ENCODE measurements at regions not wholly inside any gene's neighbourhood (a gene's known extent, or its start where the extent isn't known, plus 50 kb on each side); places are given as distances from the start of the nearest gene placed in this dataset. TPM values are rescaled to one million over a fixed set of nuclear protein-coding genes. Genes with fewer than 3 reads are reported as not detected.
A peak's percentile ranks its signal among the peaks of the same experiment; 100 is the strongest.

GRCh38 chr16:35909351-35909954 is 2450.0 kb downstream of the TP53TG3F start:
- Histone ChIP-seq H3K79me2 (ENCODE audit: insufficient read depth, low read length) (no peaks in the 10 kb centered on the region), H3K9me3 (ENCODE audit: low read depth, low read length) (peaks cover 2% of the 10 kb centered on the region), H3K4me1 (ENCODE audit: insufficient read depth, low read length) (no peaks in the 10 kb centered on the region), H2AFZ (ENCODE audit: low read length) (no peak overlapping the region), H4K20me1 (ENCODE audit: insufficient read depth, low read length) (no peaks in the 10 kb centered on the region), H3K27me3 (ENCODE audit: insufficient read depth, low read length) (no peaks in the 10 kb centered on the region), H3K27ac (ENCODE audit: low read depth, low read length) (no peak overlapping the region), H3K4me2 (ENCODE audit: insufficient read depth, low read length) (no peak overlapping the region), H3K36me3 (ENCODE audit: insufficient read depth, low read length) (no peaks in the 10 kb centered on the region), H3K4me3 (ENCODE audit: insufficient read depth, low read length) (no peak overlapping the region)
- TF ChIP-seq, protein P1, sequence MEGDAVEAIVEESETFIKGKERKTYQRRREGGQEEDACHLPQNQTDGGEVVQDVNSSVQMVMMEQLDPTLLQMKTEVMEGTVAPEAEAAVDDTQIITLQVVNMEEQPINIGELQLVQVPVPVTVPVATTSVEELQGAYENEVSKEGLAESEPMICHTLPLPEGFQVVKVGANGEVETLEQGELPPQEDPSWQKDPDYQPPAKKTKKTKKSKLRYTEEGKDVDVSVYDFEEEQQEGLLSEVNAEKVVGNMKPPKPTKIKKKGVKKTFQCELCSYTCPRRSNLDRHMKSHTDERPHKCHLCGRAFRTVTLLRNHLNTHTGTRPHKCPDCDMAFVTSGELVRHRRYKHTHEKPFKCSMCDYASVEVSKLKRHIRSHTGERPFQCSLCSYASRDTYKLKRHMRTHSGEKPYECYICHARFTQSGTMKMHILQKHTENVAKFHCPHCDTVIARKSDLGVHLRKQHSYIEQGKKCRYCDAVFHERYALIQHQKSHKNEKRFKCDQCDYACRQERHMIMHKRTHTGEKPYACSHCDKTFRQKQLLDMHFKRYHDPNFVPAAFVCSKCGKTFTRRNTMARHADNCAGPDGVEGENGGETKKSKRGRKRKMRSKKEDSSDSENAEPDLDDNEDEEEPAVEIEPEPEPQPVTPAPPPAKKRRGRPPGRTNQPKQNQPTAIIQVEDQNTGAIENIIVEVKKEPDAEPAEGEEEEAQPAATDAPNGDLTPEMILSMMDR (IDR thresholded peaks at IDR 0.05; ENCODE audit: extremely low read depth, low read depth, low read length), result no peak
- peak; percentile 8 for DNase-seq (ENCODE audit: insufficient read length, low spot score, missing footprints)

DNA sequence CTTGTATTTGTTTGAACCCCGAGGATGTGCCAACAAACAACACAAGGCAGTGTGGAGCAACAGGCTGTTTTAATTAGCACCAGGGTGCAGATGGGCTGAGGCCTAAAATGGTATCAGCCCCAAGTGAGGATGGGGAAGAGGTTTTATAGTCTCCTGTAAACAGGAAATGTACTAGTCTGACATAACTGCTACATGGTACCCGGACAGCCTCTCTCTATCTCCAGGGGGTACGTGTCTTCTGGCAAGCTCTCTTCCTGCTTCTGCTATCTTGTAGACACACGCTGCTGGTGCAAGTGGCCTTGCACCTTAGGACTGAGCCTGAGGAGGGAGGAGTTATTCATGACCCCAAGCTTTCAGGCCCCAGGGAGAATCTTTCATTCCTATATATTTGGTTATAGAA is 2451.0 kb downstream of the TP53TG3F start:
- Histone ChIP-seq H3K4me2 (ENCODE audit: insufficient read depth, low read length) (no peak overlapping the region), H3K4me3 (ENCODE audit: insufficient read depth, low read length) (no peak overlapping the region), H4K20me1 (ENCODE audit: insufficient read depth, low read length) (no peaks in the 10 kb centered on the region), H3K27me3 (ENCODE audit: insufficient read depth, low read length) (no peaks in the 10 kb centered on the region), H3K4me1 (ENCODE audit: insufficient read depth, low read length) (no peaks in the 10 kb centered on the region), H2AFZ (ENCODE audit: low read length) (no peak overlapping the region), H3K27ac (ENCODE audit: low read depth, low read length) (no peak overlapping the region), H3K36me3 (ENCODE audit: insufficient read depth, low read length) (no peaks in the 10 kb centered on the region), H3K79me2 (ENCODE audit: insufficient read depth, low read length) (no peaks in the 10 kb centered on the region), H3K9me3 (ENCODE audit: low read depth, low read length) (peaks cover 3% of the 10 kb centered on the region)
- peak; percentile 38 for DNase-seq (ENCODE audit: insufficient read length, low spot score, missing footprints)
- TF ChIP-seq, protein P1 (IDR thresholded peaks at IDR 0.05; ENCODE audit: extremely low read depth, low read depth, low read length), result no peak

DNA sequence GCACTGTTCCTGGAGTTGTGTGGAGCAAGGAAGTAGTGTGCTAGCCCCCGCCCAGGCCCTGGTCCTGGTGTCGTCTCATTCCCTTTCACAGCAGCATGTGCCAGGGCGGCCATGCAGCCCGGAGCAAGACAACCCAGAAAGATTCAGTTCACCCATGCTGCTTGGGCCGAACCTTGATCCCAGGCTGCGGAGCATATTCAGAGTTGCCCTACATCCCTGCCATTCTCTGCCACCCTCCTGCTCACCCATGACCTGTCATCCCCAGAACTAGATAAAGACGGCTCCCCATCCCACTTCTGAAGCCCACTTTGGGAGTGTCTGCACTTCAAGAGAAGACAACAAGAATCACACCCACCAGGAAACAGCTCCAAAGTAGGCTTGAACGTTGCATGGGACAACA is 2452.5 kb downstream of the TP53TG3F start:
- H3K27ac ChIP-seq (ENCODE audit: low read depth, low read length), result no peak overlapping the region
- H3K36me3 ChIP-seq (ENCODE audit: insufficient read depth, low read length), result no peaks in the 10 kb centered on the region
- no peaks in the 10 kb centered on the region for H3K79me2 ChIP-seq (ENCODE audit: insufficient read depth, low read length)
- H3K27me3 ChIP-seq (ENCODE audit: insufficient read depth, low read length), result no peaks in the 10 kb centered on the region
- H3K4me2 ChIP-seq (ENCODE audit: insufficient read depth, low read length), result no peak overlapping the region
- H2AFZ ChIP-seq (ENCODE audit: low read length), result no peak overlapping the region
- H4K20me1 ChIP-seq (ENCODE audit: insufficient read depth, low read length), result no peaks in the 10 kb centered on the region
- no peaks in the 10 kb centered on the region for H3K4me1 ChIP-seq (ENCODE audit: insufficient read depth, low read length)
- H3K9me3 ChIP-seq (ENCODE audit: low read depth, low read length), result peaks cover 3% of the 10 kb centered on the region
- no peak overlapping the region for H3K4me3 ChIP-seq (ENCODE audit: insufficient read depth, low read length)
- TF ChIP-seq, protein P1 (IDR thresholded peaks at IDR 0.05; ENCODE audit: extremely low read depth, low read depth, low read length), result no peak
- DNase-seq (ENCODE audit: insufficient read length, low spot score, missing footprints), result no peak

GRCh38 chr16:35931722-35932121 is 2472.3 kb downstream of the TP53TG3F start:
- no peak overlapping the region for H2AFZ ChIP-seq (ENCODE audit: low read length)
- no peak for DNase-seq (ENCODE audit: insufficient read length, low spot score, missing footprints)
- H3K4me1 ChIP-seq (ENCODE audit: insufficient read depth, low read length), result no peaks in the 10 kb centered on the region
- H3K9me3 ChIP-seq (ENCODE audit: low read depth, low read length), result no peaks in the 10 kb centered on the region
- TF ChIP-seq, protein P1 (IDR thresholded peaks at IDR 0.05; ENCODE audit: extremely low read depth, low read depth, low read length), result no peak
- no peaks in the 10 kb centered on the region for H3K79me2 ChIP-seq (ENCODE audit: insufficient read depth, low read length)
- H3K36me3 ChIP-seq (ENCODE audit: insufficient read depth, low read length), result no peaks in the 10 kb centered on the region
- H3K27me3 ChIP-seq (ENCODE audit: insufficient read depth, low read length), result no peaks in the 10 kb centered on the region
- H4K20me1 ChIP-seq (ENCODE audit: insufficient read depth, low read length), result no peaks in the 10 kb centered on the region
- no peak overlapping the region for H3K4me3 ChIP-seq (ENCODE audit: insufficient read depth, low read length)
- no peak overlapping the region for H3K27ac ChIP-seq (ENCODE audit: low read depth, low read length)
- no peak overlapping the region for H3K4me2 ChIP-seq (ENCODE audit: insufficient read depth, low read length)

Small RNA genes in the stretch of these regions (small RNA-seq; reads per million reads assigned to genes)
- gene AC106785.1 (not detected), gene RNA5SP406 (not detected), gene RNA5SP407 (not detected), gene RNA5SP408 (not detected), gene RNA5SP409 (not detected), gene RNA5SP410 (not detected), gene RNA5SP411 (not detected), gene RNA5SP412 (not detected), gene RNA5SP413 (not detected), gene RNA5SP414 (not detected), gene RNA5SP415 (not detected), gene RNA5SP416 (not detected), gene RNA5SP417 (not detected), gene RNA5SP418 (not detected), gene RNA5SP419 (not detected), gene RNA5SP420 (not detected), gene RNA5SP421 (not detected), gene RNA5SP422 (not detected), gene RNA5SP423 (not detected)

Data from osteoblast (primary cell).